ENCODE measurements at regions not wholly inside any gene's neighbourhood (a gene's known extent, or its start where the extent isn't known, plus 50 kb on each side); places are given as distances from the start of the nearest gene placed in this dataset.

GRCh38 chr6:33959661-33960344 is 156.0 kb upstream of the MLN start:
- 86 to 89% methylated on average over 6 to 7 of the region's 8 CpGs for WGBS, 2 donors
- no peaks in the 10 kb centered on the region for H3K4me1 ChIP-seq
- H3K9me3 ChIP-seq, result peaks cover 0 to 16% (median 0%) of the 10 kb centered on the region in 4 donors
- DNase-seq (ENCODE audit: low spot score in 2 of 2), result no peak
- TF ChIP-seq POLR2A (IDR thresholded peaks at IDR 0.05) (no peak), EP300 (IDR thresholded peaks at IDR 0.05) (no peak), CTCF (IDR thresholded peaks at IDR 0.05) (no peak)
- no peak overlapping the region for H3K4me3 ChIP-seq
- H3K36me3 ChIP-seq, result no peaks in the 10 kb centered on the region
- no peak overlapping the region for H3K27ac ChIP-seq
- H3K27me3 ChIP-seq, result peaks cover 0 to 29% of the 10 kb centered on the region in 2 donors

- Histone ChIP-seq H3K36me3 (no peaks in the 10 kb centered on the region), H3K4me3 (no peak overlapping the region), H3K4me1 (no peaks in the 10 kb centered on the region), H3K9me3 (peaks cover 0 to 12% (median 0%) of the 10 kb centered on the region in 4 donors), H3K27me3 (peaks cover 0 to 29% of the 10 kb centered on the region in 2 donors), H3K27ac (no peak overlapping the region)
- DNase-seq (ENCODE audit: low spot score in 2 of 2), result no peak
- no peak for TF ChIP-seq CTCF (IDR thresholded peaks at IDR 0.05)
- no peak for TF ChIP-seq EP300 (IDR thresholded peaks at IDR 0.05)
- TF ChIP-seq POLR2A (IDR thresholded peaks at IDR 0.05), result no peak
- WGBS, 2 donors, result 58 to 93% methylated on average over 1 to 2 of the region's 2 CpGs
Observed at GRCh38 chr6:33959329-33959651, 155.5 kb upstream of the MLN start.

- 53 to 54% methylated on average over 14 of the region's 14 CpGs for WGBS, 2 donors
- DNase-seq (ENCODE audit: low spot score in 2 of 2), result no peak
Observed at GRCh38 chr6:33958526-33959328, 154.9 kb upstream of the MLN start.

GRCh38 chr6:33957892-33958525 is 154.2 kb upstream of the MLN start:
- H3K27ac ChIP-seq, result no peak overlapping the region
- WGBS, 2 donors, result 52 to 63% methylated on average over 8 to 12 of the region's 12 CpGs
- H3K27me3 ChIP-seq, result peaks cover 0 to 21% of the 10 kb centered on the region in 2 donors
- H3K36me3 ChIP-seq, result no peaks in the 10 kb centered on the region
- TF ChIP-seq EP300 (IDR thresholded peaks at IDR 0.05), result no peak
- no peak for TF ChIP-seq POLR2A (IDR thresholded peaks at IDR 0.05)
- no peak for TF ChIP-seq CTCF (IDR thresholded peaks at IDR 0.05)
- H3K4me1 ChIP-seq, result no peaks in the 10 kb centered on the region
- no peak overlapping the region for H3K4me3 ChIP-seq
- H3K9me3 ChIP-seq, result no peaks in the 10 kb centered on the region
- no peak for DNase-seq (ENCODE audit: low spot score in 2 of 2)

More at GRCh38 chr6:33958526-33959328, 154.9 kb upstream of the MLN start:
- peaks cover 0 to 28% of the 10 kb centered on the region in 2 donors for H3K27me3 ChIP-seq
- H3K27ac ChIP-seq, result no peak overlapping the region
- no peaks in the 10 kb centered on the region for H3K4me1 ChIP-seq
- no peak overlapping the region for H3K4me3 ChIP-seq
- H3K9me3 ChIP-seq, result peaks cover 0 to 6% (median 0%) of the 10 kb centered on the region in 4 donors
- TF ChIP-seq EP300 (IDR thresholded peaks at IDR 0.05), result no peak
- no peaks in the 10 kb centered on the region for H3K36me3 ChIP-seq

GRCh38 chr6:33957131-33957891 is 153.5 kb upstream of the MLN start:
- no peak for DNase-seq (ENCODE audit: low spot score in 2 of 2)
- H3K9me3 ChIP-seq, result no peaks in the 10 kb centered on the region
- H3K27ac ChIP-seq, result no peak overlapping the region
- TF ChIP-seq EP300 (IDR thresholded peaks at IDR 0.05), result no peak
- TF ChIP-seq CTCF (IDR thresholded peaks at IDR 0.05), result no peak
- TF ChIP-seq POLR2A (IDR thresholded peaks at IDR 0.05), result no peak
- WGBS, 2 donors, result 81 to 82% methylated on average over 12 of the region's 12 CpGs
- no peaks in the 10 kb centered on the region for H3K4me1 ChIP-seq
- H3K36me3 ChIP-seq, result no peaks in the 10 kb centered on the region
- peaks cover 0 to 16% of the 10 kb centered on the region in 2 donors for H3K27me3 ChIP-seq
- no peak overlapping the region for H3K4me3 ChIP-seq

Data from tibial nerve (tissue), 4 donors.